DOHH2 (cell line): ENCODE measurements at regions not wholly inside any gene's neighbourhood (a gene's known extent, or its start where the extent isn't known, plus 50 kb on each side); places are given as distances from the start of the nearest gene placed in this dataset.

ENCODE experiments used
- H3F3A ChIP-seq: fragments of 200-600 bp; sonication (generic), shearing (Covaris generic); 2 replicates; pipeline ENCODE4 v1.6.0; 2016; ENCODE audit warnings: antibody characterized with exemption, mild to moderate bottlenecking; ENCODE audit not compliant: control insufficient read depth, insufficient read depth
- H3K27ac ChIP-seq: fragments of 200-600 bp; sonication (generic); 2 replicates; pipeline ENCODE4 v1.5.1; 2014; ENCODE audit warnings: low read depth, mild to moderate bottlenecking, low read length, moderate library complexity
- H3K27me3 ChIP-seq: fragments of 200-600 bp; sonication (generic); 2 replicates; pipeline ENCODE4 v1.6.1; 2014; ENCODE audit warnings: mild to moderate bottlenecking, low read length, mixed read lengths; ENCODE audit not compliant: control insufficient read depth
- H3K36me3 ChIP-seq: fragments of 200-600 bp; sonication (generic); 2 replicates; pipeline ENCODE4 v1.6.1; 2014; ENCODE audit warnings: mild to moderate bottlenecking, low read length, moderate library complexity, mixed read lengths; ENCODE audit not compliant: control insufficient read depth
- H3K4me1 ChIP-seq: fragments of 200-600 bp; sonication (generic); 2 replicates; pipeline ENCODE4 v1.6.1; 2014; ENCODE audit warnings: mild to moderate bottlenecking, low read length, mixed read lengths; ENCODE audit not compliant: control insufficient read depth
- H3K4me2 ChIP-seq: fragments of 200-600 bp; sonication (generic); 2 replicates; pipeline ENCODE4 v1.6.0; 2014; ENCODE audit warnings: mild to moderate bottlenecking, low read length, moderate library complexity
- H3K4me3 ChIP-seq: fragments of 200-600 bp; sonication (generic); 2 replicates; pipeline ENCODE4 v1.5.1; 2014; ENCODE audit warnings: mild to moderate bottlenecking, low read length, mixed read lengths
- H3K79me2 ChIP-seq: fragments of 200-600 bp; sonication (generic); 2 replicates; pipeline ENCODE4 v1.6.1; 2014; ENCODE audit warnings: mild to moderate bottlenecking, low read length, mixed read lengths; ENCODE audit not compliant: control insufficient read depth
- H3K9me2 ChIP-seq: fragments of 200-600 bp; sonication (generic); replicated peaks from 2 replicates; pipeline ENCODE4 v1.6.1; 2014; ENCODE audit warnings: mild to moderate bottlenecking, low read length, mixed read lengths; ENCODE audit not compliant: control insufficient read depth
- H3K9me3 ChIP-seq: fragments of 200-600 bp; sonication (generic); 2 replicates; pipeline ENCODE4 v1.6.1; 2014; ENCODE audit warnings: antibody characterized with exemption, low read length, mixed read lengths; ENCODE audit not compliant: control insufficient read depth, insufficient read depth
- H4K20me1 ChIP-seq: fragments of 200-600 bp; sonication (generic); 2 replicates; pipeline ENCODE4 v1.6.0; 2014; ENCODE audit warnings: low read depth, mild to moderate bottlenecking, antibody characterized with exemption, low read length, moderate library complexity; ENCODE audit not compliant: control insufficient read depth, insufficient read depth
- CTCF ChIP-seq: fragments of 200-600 bp; sonication (generic); IDR thresholded peaks from one replicate; pipeline ENCODE4 v1.5.1; 2014; ENCODE audit warnings: antibody characterized with exemption, mild to moderate bottlenecking, low read depth, low read length; ENCODE audit not compliant: poor library complexity, severe bottlenecking
- EZH2phosphoT487 ChIP-seq: fragments of 200-600 bp; sonication (generic); IDR thresholded peaks from 2 replicates; pipeline ENCODE4 v1.6.1; 2017; ENCODE audit warnings: borderline replicate concordance, mild to moderate bottlenecking, antibody characterized with exemption, low read length, moderate library complexity, mixed read lengths

GRCh38 chr2:222038067-222038802 lies 260.6 kb downstream of the PAX3 start:
- Histone ChIP-seq H3K27me3 (0 out of 2 replicates have a peak, but pooled peaks cover 2% of the 10 kb centered on the region), H3K9me3 (no peaks in the 10 kb centered on the region), H4K20me1 (no peaks in the 10 kb centered on the region), H3K36me3 (no peaks in the 10 kb centered on the region), H3K4me1 (no peaks in the 10 kb centered on the region), H3F3A (no peaks in the 10 kb centered on the region), H3K4me3 (no peak overlapping the region), H3K9me2 (no peaks in the 10 kb centered on the region), H3K79me2 (no peaks in the 10 kb centered on the region), H3K4me2 (no peak overlapping the region), H3K27ac (no peak overlapping the region)
- peak; percentile 53 for TF ChIP-seq CTCF
- no peak for TF ChIP-seq EZH2phosphoT487

- Histone ChIP-seq H3K79me2 (no peaks in the 10 kb centered on the region), H3F3A (no peaks in the 10 kb centered on the region), H3K36me3 (no peaks in the 10 kb centered on the region), H3K27me3 (no peaks in the 10 kb centered on the region; the same call in 1 of the 2 replicates), H4K20me1 (no peaks in the 10 kb centered on the region), H3K27ac (no peak overlapping the region), H3K9me3 (no peaks in the 10 kb centered on the region), H3K4me2 (no peak overlapping the region), H3K4me1 (no peaks in the 10 kb centered on the region), H3K4me3 (no peak overlapping the region), H3K9me2 (no peaks in the 10 kb centered on the region)
- no peak for TF ChIP-seq CTCF
- no peak for TF ChIP-seq EZH2phosphoT487
Measured at GRCh38 chr2:222037211-222037610, 261.6 kb downstream of the PAX3 start.

- Histone ChIP-seq H3K27ac (no peak overlapping the region), H3K9me3 (no peaks in the 10 kb centered on the region), H3F3A (no peaks in the 10 kb centered on the region), H3K27me3 (no peaks in the 10 kb centered on the region; the same call in 1 of the 2 replicates), H3K79me2 (no peaks in the 10 kb centered on the region), H4K20me1 (no peaks in the 10 kb centered on the region), H3K4me2 (no peak overlapping the region), H3K9me2 (no peaks in the 10 kb centered on the region), H3K36me3 (no peaks in the 10 kb centered on the region), H3K4me1 (no peaks in the 10 kb centered on the region), H3K4me3 (no peak overlapping the region)
- TF ChIP-seq EZH2phosphoT487 (no peak), CTCF (no peak)
Measured at GRCh38 chr2:222034058-222034457, 264.7 kb downstream of the PAX3 start.
